H9 (cell line): ENCODE measurements at regions not wholly inside any gene's neighbourhood (a gene's known extent, or its start where the extent isn't known, plus 50 kb on each side); places are given as distances from the start of the nearest gene placed in this dataset.

ENCODE experiments used
- DNase-seq: peaks from one replicate; pipeline ENCODE4 v3.0.0-alpha.2; 2017
- H2AFZ ChIP-seq: one replicate; pipeline ENCODE4 v1.6.1; 2013; ENCODE audit warnings: mild to moderate bottlenecking, low read length, control low read depth, moderate library complexity
- H2AK5ac ChIP-seq: 2 replicates; pipeline ENCODE4 v1.6.1; 2013; ENCODE audit warnings: low read length, control low read depth, mixed read lengths; ENCODE audit not compliant: insufficient read length
- H2BK120ac ChIP-seq: one replicate; pipeline ENCODE4 v1.6.1; 2013; ENCODE audit warnings: low read depth, mild to moderate bottlenecking, low read length, control low read depth, inconsistent platforms; ENCODE audit not compliant: poor library complexity, severe bottlenecking
- H2BK12ac ChIP-seq: 2 replicates; pipeline ENCODE4 v1.6.1; 2013; ENCODE audit warnings: low read length, control low read depth, mixed read lengths, low read depth; ENCODE audit not compliant: insufficient read length
- H2BK15ac ChIP-seq: 2 replicates; pipeline ENCODE4 v1.6.1; 2013; ENCODE audit warnings: low read depth, low read length, control low read depth
- H2BK20ac ChIP-seq: one replicate; pipeline ENCODE4 v1.6.1; 2013; ENCODE audit warnings: low read depth, mild to moderate bottlenecking, low read length, control low read depth, inconsistent platforms; ENCODE audit not compliant: poor library complexity, severe bottlenecking
- H2BK5ac ChIP-seq: 2 replicates; pipeline ENCODE4 v1.6.1; 2013; ENCODE audit warnings: low read length, control low read depth, mixed read lengths; ENCODE audit not compliant: insufficient read length
- H3K14ac ChIP-seq: 2 replicates; pipeline ENCODE4 v1.6.1; 2013; ENCODE audit warnings: low read length, control low read depth; ENCODE audit not compliant: insufficient read depth
- H3K18ac ChIP-seq: 2 replicates; pipeline ENCODE4 v1.6.1; 2013; ENCODE audit warnings: low read depth, mild to moderate bottlenecking, mixed read lengths, low read length, control low read depth; ENCODE audit not compliant: insufficient read length
- H3K23ac ChIP-seq: 2 replicates; pipeline ENCODE4 v1.6.1; 2013; ENCODE audit warnings: low read length, control low read depth, mixed read lengths, low read depth; ENCODE audit not compliant: insufficient read length
- H3K23me2 ChIP-seq: 2 replicates; pipeline ENCODE4 v1.6.1; 2013; ENCODE audit warnings: low read depth, mild to moderate bottlenecking, mixed read lengths, low read length, control low read depth; ENCODE audit not compliant: insufficient read length, poor library complexity, severe bottlenecking
- H3K27ac ChIP-seq: 2 replicates; pipeline ENCODE4 v1.5.1; 2013; ENCODE audit warnings: low read length, control low read depth, mixed read lengths, low read depth; ENCODE audit not compliant: insufficient read length
- H3K27me3 ChIP-seq: 2 replicates; pipeline ENCODE4 v1.6.1; 2013; ENCODE audit warnings: low read length, control low read depth, inconsistent platforms; ENCODE audit not compliant: insufficient read depth
- H3K4ac ChIP-seq: 2 replicates; pipeline ENCODE4 v1.6.1; 2013; ENCODE audit warnings: low read depth, mild to moderate bottlenecking, control low read depth, inconsistent platforms, low read length, moderate library complexity
- H3K4me1 ChIP-seq: 2 replicates; pipeline ENCODE4 v1.6.1; 2013; ENCODE audit warnings: low read length, control low read depth, inconsistent platforms; ENCODE audit not compliant: insufficient read depth
- H3K4me2 ChIP-seq: 2 replicates; pipeline ENCODE4 v1.6.1; 2013; ENCODE audit warnings: low read length, control low read depth, mixed read lengths; ENCODE audit not compliant: insufficient read length, insufficient read depth
- H3K56ac ChIP-seq: 2 replicates; pipeline ENCODE4 v1.6.1; 2013; ENCODE audit warnings: low read depth, mild to moderate bottlenecking, mixed read lengths, low read length, control low read depth; ENCODE audit not compliant: insufficient read length
- H3K79me1 ChIP-seq: 2 replicates; pipeline ENCODE4 v1.6.1; 2013; ENCODE audit warnings: low read depth, mild to moderate bottlenecking, moderate library complexity, low read length, control low read depth, inconsistent platforms; ENCODE audit not compliant: insufficient read depth, poor library complexity, severe bottlenecking
- H3K79me2 ChIP-seq: 2 replicates; pipeline ENCODE4 v1.6.1; 2013; ENCODE audit warnings: low read length, control low read depth, inconsistent platforms; ENCODE audit not compliant: insufficient read depth
- H3K9ac ChIP-seq: 2 replicates; pipeline ENCODE4 v1.6.1; 2013; ENCODE audit warnings: low read length, control low read depth, mixed read lengths; ENCODE audit not compliant: insufficient read length; ENCODE audit errors: extremely low read depth
- H3K9me3 ChIP-seq: one replicate; pipeline ENCODE4 v1.6.1; 2013; ENCODE audit warnings: low read depth, low read length, inconsistent platforms; ENCODE audit not compliant: control insufficient read depth
- H3T11ph ChIP-seq: one replicate; pipeline ENCODE4 v1.6.1; 2013; ENCODE audit warnings: mild to moderate bottlenecking, low read length, control low read depth, inconsistent platforms
- H4K20me1 ChIP-seq: one replicate; pipeline ENCODE4 v1.6.1; 2013; ENCODE audit not compliant: control insufficient read depth, insufficient read length, insufficient read depth
- H4K5ac ChIP-seq: 2 replicates; pipeline ENCODE4 v1.6.1; 2013; ENCODE audit warnings: low read depth, mild to moderate bottlenecking, mixed read lengths, low read length, control low read depth; ENCODE audit not compliant: insufficient read length
- H4K8ac ChIP-seq: replicated peaks from 2 replicates; pipeline ENCODE4 v1.6.1; 2013; ENCODE audit warnings: low read length, control low read depth, mixed read lengths, low read depth; ENCODE audit not compliant: insufficient read length
- H4K91ac ChIP-seq: 2 replicates; pipeline ENCODE4 v1.6.1; 2013; ENCODE audit warnings: low read depth, mild to moderate bottlenecking, moderate library complexity, mixed read lengths, low read length, control low read depth; ENCODE audit not compliant: insufficient read length
- H3K27ac Mint-ChIP-seq, 3 experiments: 2 replicates in 2 of 3; 3 replicates in 1 of 3; pipeline ENCODE4 v1.8.0; 2020 to 2021; ENCODE audit warnings: mixed read lengths in 3 of 3, mild to moderate bottlenecking in 1 of 3, moderate library complexity in 1 of 3
- H3K27me3 Mint-ChIP-seq: 2 replicates; pipeline ENCODE4 v1.8.0; 2021; ENCODE audit warnings: low read depth, mild to moderate bottlenecking, moderate library complexity, mixed read lengths
- H3K36me3 Mint-ChIP-seq, 3 experiments: 2 replicates in 2 of 3; 3 replicates in 1 of 3; pipeline ENCODE4 v1.8.0; 2020 to 2021; ENCODE audit warnings: low read depth in 3 of 3, mixed read lengths in 3 of 3; ENCODE audit not compliant: insufficient read depth in 1 of 3
- H3K4me1 Mint-ChIP-seq, 2 experiments: 2 replicates each; pipeline ENCODE4 v1.8.0; 2020; ENCODE audit warnings: mixed read lengths in 2 of 2
- H3K4me3 Mint-ChIP-seq, 2 experiments: 2 replicates in 1 of 2; 3 replicates in 1 of 2; pipeline ENCODE4 v1.8.0; 2020 to 2021; ENCODE audit warnings: mild to moderate bottlenecking in 2 of 2, mixed read lengths in 2 of 2, moderate library complexity in 1 of 2
- H3K9me3 Mint-ChIP-seq, 2 experiments: 2 replicates in 1 of 2; 3 replicates in 1 of 2; pipeline ENCODE4 v1.8.0; 2020; ENCODE audit warnings: mild to moderate bottlenecking in 2 of 2, mixed read lengths in 2 of 2, moderate library complexity in 1 of 2
- WGBS: extraction: QIAGEN DNeasy Blood & Tissue Kit; methylation state at CpG from one replicate; pipeline ENCODE4 v1.1.7; 2013; ENCODE audit warnings: missing lambda C conversion rate, low lambda C conversion rate, mixed read lengths; ENCODE audit not compliant: insufficient read length; ENCODE audit errors: extremely low coverage; 5-methylcytosine and 5-hydroxymethylcytosine counted together
- TF ChIP-seq, protein P1 (sequence below): fragments of 200-600 bp; sonication (generic); conservative IDR thresholded peaks from 3 replicates; pipeline ENCODE4 v1.8.0; 2021; ENCODE audit warnings: antibody characterized with exemption, mild to moderate bottlenecking

- Histone ChIP-seq H3K4me2 (no peak overlapping the region), H3K56ac (no peak overlapping the region), H3T11ph (no peak overlapping the region), H3K23ac (no peak overlapping the region), H3K9me3 (no peaks in the 10 kb centered on the region), H3K23me2 (no peaks in the 10 kb centered on the region), H3K4me1 (no peaks in the 10 kb centered on the region), H3K27ac (no peak overlapping the region), H3K14ac (no peak overlapping the region), H4K5ac (no peak overlapping the region), H3K9ac (no peak overlapping the region), H3K27me3 (no peaks in the 10 kb centered on the region), H4K91ac (no peak overlapping the region), H3K4ac (no peak overlapping the region), H2BK12ac (no peak overlapping the region), H4K20me1 (no peaks in the 10 kb centered on the region), H2AK5ac (no peak overlapping the region), H2BK120ac (no peak overlapping the region), H2BK20ac (no peak overlapping the region), H4K8ac (no peak overlapping the region), H2BK5ac (no peak overlapping the region), H3K79me1 (no peaks in the 10 kb centered on the region), H3K18ac (no peak overlapping the region), H3K79me2 (no peaks in the 10 kb centered on the region), H2BK15ac (no peak overlapping the region), H2AFZ (no peak overlapping the region)
- Mint-ChIP-seq H3K4me3 (no peak overlapping the region), H3K4me1 (no peaks in the 10 kb centered on the region), H3K27me3 (no peaks in the 10 kb centered on the region), H3K36me3 (peaks cover 0 to 8% (median 2%) of the 10 kb centered on the region in 3 experiments; a peak in 2 of 7 replicates), H3K9me3 (peaks cover 4 to 15% of the 10 kb centered on the region in 2 experiments; a peak in 3 of 5 replicates), H3K27ac (no peak overlapping the region)
- WGBS, result no CpG with 5 or more reads among the region's 1 CpG
- TF ChIP-seq, protein P1, sequence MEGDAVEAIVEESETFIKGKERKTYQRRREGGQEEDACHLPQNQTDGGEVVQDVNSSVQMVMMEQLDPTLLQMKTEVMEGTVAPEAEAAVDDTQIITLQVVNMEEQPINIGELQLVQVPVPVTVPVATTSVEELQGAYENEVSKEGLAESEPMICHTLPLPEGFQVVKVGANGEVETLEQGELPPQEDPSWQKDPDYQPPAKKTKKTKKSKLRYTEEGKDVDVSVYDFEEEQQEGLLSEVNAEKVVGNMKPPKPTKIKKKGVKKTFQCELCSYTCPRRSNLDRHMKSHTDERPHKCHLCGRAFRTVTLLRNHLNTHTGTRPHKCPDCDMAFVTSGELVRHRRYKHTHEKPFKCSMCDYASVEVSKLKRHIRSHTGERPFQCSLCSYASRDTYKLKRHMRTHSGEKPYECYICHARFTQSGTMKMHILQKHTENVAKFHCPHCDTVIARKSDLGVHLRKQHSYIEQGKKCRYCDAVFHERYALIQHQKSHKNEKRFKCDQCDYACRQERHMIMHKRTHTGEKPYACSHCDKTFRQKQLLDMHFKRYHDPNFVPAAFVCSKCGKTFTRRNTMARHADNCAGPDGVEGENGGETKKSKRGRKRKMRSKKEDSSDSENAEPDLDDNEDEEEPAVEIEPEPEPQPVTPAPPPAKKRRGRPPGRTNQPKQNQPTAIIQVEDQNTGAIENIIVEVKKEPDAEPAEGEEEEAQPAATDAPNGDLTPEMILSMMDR, result no peak
- DNase-seq, result no peak
Observed at GRCh38 chr11:41963406-41963805, 504.0 kb upstream of the LRRC4C start.
